Aorta (tissue), 5 donors: ENCODE measurements at regions not wholly inside any gene's neighbourhood (a gene's known extent, or its start where the extent isn't known, plus 50 kb on each side); places are given as distances from the start of the nearest gene placed in this dataset.

Source experiments
- ATAC-seq: fragments of 200-7000 bp; cut with Tn5 transposase; one replicate; pipeline ENCODE4 v1.9.1; 2022; ENCODE audit warnings: moderate library complexity; ENCODE audit not compliant: low FRiP score
- DNase-seq, 2 donors: peaks; one replicate each; pipeline ENCODE4 v3.0.0-alpha.2; 2020
- H3K27ac ChIP-seq, 2 donors: one replicate each; pipeline ENCODE4 v1.5.1; 2013; ENCODE audit warnings: low read length in 2 of 2, mild to moderate bottlenecking in 2 of 2, moderate library complexity in 2 of 2, control low read depth in 1 of 2, inconsistent platforms in 1 of 2, low read depth in 1 of 2
- H3K27me3 ChIP-seq, 2 donors: one replicate each; pipeline ENCODE4 v1.6.1; 2013; ENCODE audit warnings: control low read depth in 1 of 2, low read length in 1 of 2, mild to moderate bottlenecking in 1 of 2, moderate library complexity in 1 of 2; ENCODE audit not compliant: insufficient read depth in 2 of 2, control insufficient read depth in 1 of 2
- H3K36me3 ChIP-seq, 2 donors: one replicate each; pipeline ENCODE4 v1.6.1; 2013; ENCODE audit warnings: control low read depth in 1 of 2, low read length in 1 of 2, mild to moderate bottlenecking in 1 of 2; ENCODE audit not compliant: insufficient read depth in 2 of 2, control insufficient read depth in 1 of 2
- H3K4me1 ChIP-seq, 2 donors: one replicate each; pipeline ENCODE4 v1.6.1; 2013; ENCODE audit warnings: low read length in 2 of 2, control low read depth in 1 of 2, mild to moderate bottlenecking in 1 of 2, moderate library complexity in 1 of 2; ENCODE audit not compliant: insufficient read depth in 2 of 2, control insufficient read depth in 1 of 2
- H3K4me3 ChIP-seq, 2 donors: one replicate each; pipeline ENCODE4 v1.5.1; 2013; ENCODE audit warnings: low read length in 2 of 2, control low read depth in 1 of 2, mild to moderate bottlenecking in 1 of 2
- H3K9me3 ChIP-seq: one replicate; pipeline ENCODE4 v1.6.1; 2013; ENCODE audit warnings: mild to moderate bottlenecking, low read length; ENCODE audit not compliant: control insufficient read depth
- WGBS, 2 donors: extraction: QIAGEN DNeasy Blood & Tissue Kit; methylation state at CpG; one replicate each; pipeline ENCODE4 v1.1.7; 2013; 5-methylcytosine and 5-hydroxymethylcytosine counted together
- intact Hi-C, 2 donors: fragments of 100-400 bp; cut with DNase I; formaldehyde crosslinking; loops; one replicate each; pipeline versions ENCODE4 v1.14.2 to v1.15.0; 2022
- donor health status: healthy with polysubstance abuse.
- donor health status: Bipolar disorder and iron deficiency.
- donor health status: DM: no; HTN: no; CAD: no.
- donor health status: DM: no; HTN: no; CAD: no.
- donor health status: DM: yes; HTN: yes; CAD: no.

DNA sequence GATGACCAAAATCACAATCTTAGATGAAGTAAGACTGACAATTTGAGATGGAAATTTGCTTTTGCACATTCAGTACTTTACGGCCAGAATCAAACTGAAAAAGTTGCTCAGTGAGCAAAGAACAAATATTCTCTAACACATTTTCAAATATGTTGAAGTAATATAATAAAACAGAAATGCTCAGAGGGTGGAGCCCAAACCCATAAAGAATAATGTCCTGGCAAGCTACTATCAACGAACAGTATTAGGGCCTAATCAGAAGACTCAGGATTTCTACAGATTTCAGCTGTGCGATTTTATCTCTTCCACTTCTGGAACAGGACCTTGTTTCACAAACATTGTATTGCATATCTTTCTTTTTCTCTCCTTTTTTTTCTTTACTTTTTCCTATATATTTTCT lies 505.0 kb downstream of the TECRL start:
- WGBS, 2 donors = 56 to 71% methylated on average over 3 of the region's 3 CpGs
- intact Hi-C loops = no loop called here
- no peaks in the 10 kb centered on the region for H3K36me3 ChIP-seq

DNA sequence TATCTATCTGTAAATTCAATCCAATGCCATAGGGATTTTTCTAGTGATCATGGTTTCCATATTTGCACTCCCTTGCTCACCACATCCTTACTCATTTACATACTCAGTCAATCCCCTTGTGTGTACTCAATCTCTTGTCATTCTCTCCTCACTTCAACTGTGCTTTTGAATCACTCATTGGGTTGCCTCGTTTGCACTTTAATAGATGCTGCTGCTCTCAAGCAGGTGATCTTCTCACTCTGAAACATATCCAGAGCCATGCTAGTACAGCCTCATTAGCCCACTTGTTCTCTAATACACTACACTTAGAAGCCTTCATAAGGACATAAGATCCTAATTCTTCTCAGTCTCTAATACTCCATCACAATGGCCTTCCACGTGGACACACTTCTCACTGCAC lies 507.9 kb downstream of the TECRL start:
- Histone ChIP-seq H3K4me3 (no peak overlapping the region), H3K27ac (no peak overlapping the region), H3K36me3 (no peaks in the 10 kb centered on the region), H3K27me3 (no peaks in the 10 kb centered on the region), H3K9me3 (no peaks in the 10 kb centered on the region), H3K4me1 (no peaks in the 10 kb centered on the region)
- no peak for DNase-seq
- ATAC-seq = no peak
- 14 to 15% methylated on average over 2 of the region's 2 CpGs for WGBS, 2 donors
- intact Hi-C loops = no loop called here

More for the DNA sequence above, 505.0 kb downstream of the TECRL start:
- no peaks in the 10 kb centered on the region for H3K4me1 ChIP-seq
- H3K9me3 ChIP-seq = no peaks in the 10 kb centered on the region
- H3K27me3 ChIP-seq = no peaks in the 10 kb centered on the region
- H3K27ac ChIP-seq = no peak overlapping the region
- no peak for DNase-seq
- no peak overlapping the region for H3K4me3 ChIP-seq
- no peak for ATAC-seq

GRCh38 chr4:63898961-63899360 lies 510.3 kb downstream of the TECRL start:
- Histone ChIP-seq H3K36me3 (no peaks in the 10 kb centered on the region), H3K4me3 (no peak overlapping the region), H3K27me3 (no peaks in the 10 kb centered on the region), H3K9me3 (no peaks in the 10 kb centered on the region), H3K27ac (no peak overlapping the region), H3K4me1 (no peaks in the 10 kb centered on the region)
- ATAC-seq = no peak
- no peak for DNase-seq
- intact Hi-C loops = no loop called here

DNA sequence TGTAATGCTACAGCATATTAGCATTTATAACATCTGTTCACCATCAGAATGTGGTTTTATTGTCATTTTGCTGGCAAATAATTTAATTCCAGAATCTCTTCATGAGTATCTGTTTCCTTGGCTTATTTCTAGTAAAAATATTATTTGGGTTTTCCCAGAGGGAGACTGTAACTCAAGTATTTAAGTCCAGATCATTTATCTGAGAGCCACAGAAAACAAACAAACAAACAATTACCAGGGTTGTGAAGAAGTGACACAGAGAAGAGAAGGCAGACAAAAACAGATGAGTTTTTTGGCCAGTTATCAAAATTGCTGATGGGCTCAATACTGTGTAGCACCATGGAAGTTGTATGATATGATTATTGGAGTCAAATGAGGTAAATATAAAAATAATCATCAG lies 515.1 kb downstream of the TECRL start:
- no peaks in the 10 kb centered on the region for H3K27me3 ChIP-seq
- ATAC-seq (no peak), DNase-seq (no peak)
- intact Hi-C loops = no loop called here
- no peaks in the 10 kb centered on the region for H3K4me1 ChIP-seq
- H3K9me3 ChIP-seq = no peaks in the 10 kb centered on the region
- H3K27ac ChIP-seq = no peak overlapping the region
- H3K36me3 ChIP-seq = no peaks in the 10 kb centered on the region
- H3K4me3 ChIP-seq = no peak overlapping the region

- ATAC-seq (no peak), DNase-seq (no peak)
- H3K4me1 ChIP-seq = no peaks in the 10 kb centered on the region
- intact Hi-C loops = no loop called here
- H3K27me3 ChIP-seq = no peaks in the 10 kb centered on the region
- no peaks in the 10 kb centered on the region for H3K9me3 ChIP-seq
- WGBS, 2 donors = 93 to 94% methylated on average over 2 of the region's 2 CpGs
- H3K27ac ChIP-seq = no peak overlapping the region
- H3K4me3 ChIP-seq = no peak overlapping the region
- no peaks in the 10 kb centered on the region for H3K36me3 ChIP-seq
These were observed 539.9 kb downstream of the TECRL start for GRCh38 chr4:63869370-63869769.

DNA sequence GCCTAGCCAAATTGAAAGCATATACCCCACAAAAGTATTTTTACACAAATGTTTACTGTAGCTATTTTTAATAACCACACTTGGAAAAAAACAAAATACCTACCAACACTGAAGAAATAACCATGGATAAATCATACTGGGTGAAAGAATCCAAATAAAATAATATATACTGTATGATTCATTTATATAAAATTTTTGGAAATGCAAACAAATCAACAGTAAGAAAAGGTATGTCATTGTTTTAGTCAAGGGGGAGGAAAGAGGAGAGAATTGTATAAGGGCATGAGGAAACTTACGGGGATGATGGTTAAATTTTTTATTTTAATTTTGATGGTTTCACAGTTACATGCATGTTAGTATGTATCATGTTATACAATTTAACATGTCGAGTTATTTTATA lies 557.8 kb downstream of the TECRL start:
- WGBS, 2 donors = 82 to 89% methylated on average over 2 of the region's 2 CpGs
- H3K27ac ChIP-seq = no peak overlapping the region
- H3K36me3 ChIP-seq = no peaks in the 10 kb centered on the region
- ATAC-seq = no peak
- H3K4me3 ChIP-seq = no peak overlapping the region
- intact Hi-C loops = no loop called here
- no peak for DNase-seq
- H3K27me3 ChIP-seq = no peaks in the 10 kb centered on the region
- H3K9me3 ChIP-seq = no peaks in the 10 kb centered on the region
- H3K4me1 ChIP-seq = no peaks in the 10 kb centered on the region

DNA sequence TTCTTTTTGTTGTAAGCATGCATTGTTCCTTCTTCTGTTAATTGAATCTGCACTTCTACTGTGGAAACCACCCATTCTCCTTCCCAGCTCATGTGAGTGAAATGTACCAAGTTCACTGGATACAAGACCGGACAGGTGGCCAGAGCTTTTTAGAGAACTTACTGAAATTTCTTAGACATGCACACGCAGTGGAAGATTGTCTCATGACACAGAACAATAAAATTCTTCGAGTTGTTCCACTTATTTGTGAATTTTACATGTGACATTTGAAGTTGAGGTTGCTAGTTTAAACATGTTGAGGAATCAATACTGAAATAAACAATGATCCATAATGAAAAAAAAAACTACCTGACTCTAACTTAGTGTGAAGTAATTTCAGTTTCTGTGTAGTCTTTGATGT lies 568.0 kb downstream of the TECRL start:
- no peaks in the 10 kb centered on the region for H3K36me3 ChIP-seq
- intact Hi-C loops = no loop called here
- H3K9me3 ChIP-seq = no peaks in the 10 kb centered on the region
- DNase-seq = no peak
- no peak overlapping the region for H3K4me3 ChIP-seq
- no peak overlapping the region for H3K27ac ChIP-seq
- WGBS, 2 donors = 83% methylated on average over 3 of the region's 3 CpGs; no CpG with 5 or more reads in 1 of the 2 donors
- H3K4me1 ChIP-seq = no peaks in the 10 kb centered on the region
- ATAC-seq = no peak
- no peaks in the 10 kb centered on the region for H3K27me3 ChIP-seq

DNA sequence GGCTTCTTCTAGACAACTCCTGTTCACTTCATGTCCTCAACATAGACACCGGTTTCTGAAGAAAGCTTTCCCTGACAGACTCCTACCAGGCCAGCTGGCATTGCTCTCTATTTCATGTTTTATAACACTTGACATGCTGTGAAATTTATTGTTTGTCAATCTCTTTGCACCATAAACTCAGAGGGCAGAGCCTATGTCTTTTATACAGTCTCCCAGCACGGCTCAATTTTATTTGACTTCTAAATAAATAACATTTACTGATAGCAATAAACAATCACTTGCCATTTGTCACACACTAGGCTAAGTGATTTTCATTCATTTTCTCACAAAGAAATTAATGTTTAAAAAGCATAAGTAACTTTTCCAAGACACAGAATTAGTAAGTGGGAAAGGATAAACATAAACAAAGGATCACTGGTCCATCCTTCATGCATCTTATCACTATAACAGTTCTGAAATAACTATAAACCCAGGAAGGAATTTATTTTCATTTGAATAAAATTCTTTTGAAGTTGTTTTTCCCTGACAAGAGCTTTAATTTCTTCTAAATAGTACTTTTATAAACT lies 577.6 kb downstream of the TECRL start:
- H3K27ac ChIP-seq = no peak overlapping the region
- 75% methylated on average over 2 of the region's 2 CpGs; no CpG with 5 or more reads in 1 of the 2 donors for WGBS, 2 donors
- H3K36me3 ChIP-seq = no peaks in the 10 kb centered on the region
- no peak overlapping the region for H3K4me3 ChIP-seq
- no peaks in the 10 kb centered on the region for H3K4me1 ChIP-seq
- DNase-seq = no peak
- no peaks in the 10 kb centered on the region for H3K27me3 ChIP-seq
- no peaks in the 10 kb centered on the region for H3K9me3 ChIP-seq
- ATAC-seq = no peak
- intact Hi-C loops = no loop called here

- Histone ChIP-seq H3K27ac (no peak overlapping the region), H3K4me3 (no peak overlapping the region), H3K9me3 (no peaks in the 10 kb centered on the region), H3K4me1 (no peaks in the 10 kb centered on the region), H3K36me3 (no peaks in the 10 kb centered on the region), H3K27me3 (no peaks in the 10 kb centered on the region)
- DNase-seq (peak in 1 of 2 donors; percentile 37), ATAC-seq (no peak)
- intact Hi-C loops = no loop called here
- WGBS, 2 donors = 79 to 83% methylated on average over 11 of the region's 11 CpGs
These were observed 591.9 kb downstream of the TECRL start for GRCh38 chr4:63817196-63817865.
